HUES6 (cell line): ENCODE measurements at regions not wholly inside any gene's neighbourhood (a gene's known extent, or its start where the extent isn't known, plus 50 kb on each side); places are given as distances from the start of the nearest gene placed in this dataset.

Experiments used
- H3K27ac ChIP-seq: 2 replicates; pipeline ENCODE4 v1.7.0; 2013; ENCODE audit warnings: low read depth, mild to moderate bottlenecking, low read length, inconsistent platforms
- H3K27me3 ChIP-seq: 2 replicates; pipeline ENCODE4 v1.6.1; 2013; ENCODE audit warnings: low read length; ENCODE audit not compliant: control insufficient read depth, insufficient read depth
- H3K36me3 ChIP-seq: 2 replicates; pipeline ENCODE4 v1.6.1; 2013; ENCODE audit warnings: low read length; ENCODE audit not compliant: control insufficient read depth, insufficient read depth
- H3K4me1 ChIP-seq: 2 replicates; pipeline ENCODE4 v1.6.1; 2013; ENCODE audit warnings: low read length; ENCODE audit not compliant: control insufficient read depth, insufficient read depth
- H3K4me3 ChIP-seq: 2 replicates; pipeline ENCODE4 v1.5.1; 2013; ENCODE audit warnings: low read depth, low read length
- H3K9ac ChIP-seq: one replicate; pipeline ENCODE4 v1.6.1; 2013; ENCODE audit warnings: mild to moderate bottlenecking, low read length
- H3K9me3 ChIP-seq: 2 replicates; pipeline ENCODE4 v1.6.1; 2013; ENCODE audit warnings: low read depth, low read length; ENCODE audit not compliant: control insufficient read depth, insufficient read depth

DNA sequence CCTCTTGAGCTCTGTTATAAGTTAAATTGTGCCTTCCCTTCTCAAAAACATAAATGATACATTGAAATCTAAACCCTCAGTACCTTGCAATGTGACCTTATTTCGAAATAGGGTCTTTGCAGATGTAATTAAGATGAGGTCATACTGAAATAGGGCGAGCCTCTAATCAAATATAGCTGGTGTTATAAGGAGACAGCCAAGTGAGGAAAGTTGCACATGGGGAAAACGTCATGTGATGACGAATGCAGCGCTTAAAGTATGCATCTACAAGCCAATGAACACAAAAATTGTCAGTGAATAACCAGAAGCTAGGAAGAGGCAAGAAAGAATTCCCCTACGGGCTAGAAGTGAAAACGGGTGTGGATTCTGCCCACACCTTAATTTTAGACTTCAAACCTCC, 305.2 kb upstream of the FOXG1 start:
- Histone ChIP-seq H3K27ac (no peak overlapping the region), H3K36me3 (no peaks in the 10 kb centered on the region), H3K9ac (no peak overlapping the region), H3K4me3 (no peak overlapping the region), H3K4me1 (no peaks in the 10 kb centered on the region), H3K27me3 (no peaks in the 10 kb centered on the region), H3K9me3 (peaks cover 9% of the 10 kb centered on the region)

DNA sequence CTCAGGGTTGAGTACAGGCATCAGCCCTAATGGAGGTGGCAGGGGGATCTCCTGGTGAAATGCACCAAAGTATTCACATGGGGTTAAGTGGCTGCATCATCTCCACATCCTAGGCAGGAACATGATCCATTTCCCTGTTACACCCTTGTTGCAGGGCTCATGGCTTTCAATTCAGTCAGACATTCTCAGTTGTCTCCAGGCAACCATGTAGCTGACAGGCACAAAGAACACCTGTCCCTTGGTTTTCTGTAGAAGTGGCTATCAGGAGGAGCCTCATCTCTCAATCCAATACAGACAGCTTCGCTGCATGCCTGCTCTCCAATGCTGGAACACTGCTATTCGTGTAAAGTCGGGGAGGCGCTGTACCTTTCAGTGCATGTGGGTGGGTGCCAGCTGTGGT, 299.0 kb upstream of the FOXG1 start:
- Histone ChIP-seq H3K9me3 (peaks cover 12% of the 10 kb centered on the region), H3K27ac (no peak overlapping the region), H3K4me3 (no peak overlapping the region), H3K9ac (no peak overlapping the region), H3K36me3 (no peaks in the 10 kb centered on the region), H3K27me3 (no peaks in the 10 kb centered on the region), H3K4me1 (peaks cover 11% of the 10 kb centered on the region; the same call in 1 of the 2 replicates)

DNA sequence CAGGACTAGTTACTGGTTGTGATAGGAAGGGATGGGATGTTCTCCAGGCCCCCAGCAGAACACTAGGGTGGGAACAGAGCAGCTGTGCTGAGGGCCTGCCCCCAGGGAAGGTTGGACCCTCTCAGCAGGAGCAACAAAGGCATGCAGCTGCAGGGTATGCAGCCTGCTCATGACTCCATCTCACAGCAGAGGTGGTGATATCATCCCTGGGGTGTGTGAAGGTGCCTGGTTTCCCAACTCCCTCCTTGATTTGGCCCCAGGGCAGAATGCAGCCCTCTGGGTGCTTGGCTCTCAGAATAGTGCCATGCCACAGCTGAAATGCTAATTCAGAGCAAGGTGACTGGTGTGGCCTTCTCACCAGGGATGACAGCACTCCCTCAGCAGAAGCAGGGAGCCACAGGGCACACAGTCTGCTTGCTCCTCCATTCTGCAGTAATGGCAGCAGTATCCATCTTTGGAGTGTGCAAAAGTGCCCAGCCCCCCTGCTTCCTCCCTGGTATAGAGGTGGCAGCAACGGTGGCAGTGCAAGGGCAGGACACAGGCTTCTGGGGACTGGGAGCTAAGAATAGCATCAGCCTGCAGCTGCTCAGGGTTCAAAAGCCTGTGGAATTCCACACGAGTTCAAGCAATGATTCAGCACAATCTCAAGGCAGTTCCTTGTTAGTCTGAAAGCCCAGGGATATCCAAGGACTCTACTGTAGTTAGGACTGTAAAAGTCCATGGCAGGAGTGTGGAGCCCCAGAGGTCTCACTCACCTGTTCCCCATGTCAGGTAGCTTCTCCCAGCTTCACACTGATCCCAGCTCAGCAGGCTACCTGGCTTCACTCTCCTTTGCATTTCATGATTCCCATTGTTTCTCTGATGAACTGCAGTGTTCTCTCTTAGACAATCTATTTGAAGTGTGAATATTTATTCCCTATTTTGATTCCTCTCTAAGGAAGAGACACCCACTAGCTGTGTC, 298.1 kb upstream of the FOXG1 start:
- Histone ChIP-seq H3K9me3 (peaks cover 12% of the 10 kb centered on the region), H3K9ac (peak overlapping the region; percentile 46), H3K36me3 (no peaks in the 10 kb centered on the region), H3K4me3 (no peak overlapping the region), H3K4me1 (peaks cover 11% of the 10 kb centered on the region; the same call in 1 of the 2 replicates), H3K27me3 (no peaks in the 10 kb centered on the region), H3K27ac (no peak overlapping the region)

DNA sequence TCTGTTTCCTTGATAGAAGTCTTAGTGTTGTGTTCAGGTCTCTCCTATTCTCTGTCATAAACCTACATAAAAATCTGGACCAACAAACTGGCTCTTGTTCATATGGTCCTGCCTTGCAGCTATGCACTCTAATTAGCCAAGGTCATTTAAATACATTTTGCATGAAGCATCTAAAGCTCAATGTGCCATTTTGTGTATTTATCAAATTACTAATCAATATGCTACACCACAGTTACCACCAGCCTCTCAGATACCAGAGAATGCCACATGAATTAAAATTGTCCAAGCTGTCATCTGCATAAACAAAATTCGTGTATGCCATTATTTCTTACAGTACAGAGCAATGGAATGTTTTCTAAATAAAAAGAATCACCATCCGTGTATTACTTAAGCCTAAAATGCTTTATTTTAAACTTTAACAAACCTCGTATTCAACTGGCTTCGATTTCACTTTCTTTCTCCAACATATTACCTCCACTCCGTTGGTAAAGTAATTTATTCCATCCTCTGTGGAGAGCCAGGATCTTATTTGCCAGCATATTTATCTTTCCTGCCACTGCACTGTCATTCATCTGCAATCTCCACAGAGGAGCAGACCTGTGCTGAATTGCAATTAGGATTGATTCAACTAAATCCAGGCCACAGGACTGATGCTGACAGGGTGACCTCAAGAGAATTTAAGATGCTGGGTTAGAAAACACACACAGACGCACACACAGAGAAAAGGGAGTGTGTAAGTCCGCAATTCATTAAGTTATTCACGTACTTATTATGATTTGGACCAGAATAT, 284.1 kb upstream of the FOXG1 start:
- no peaks in the 10 kb centered on the region for H3K36me3 ChIP-seq
- no peaks in the 10 kb centered on the region for H3K27me3 ChIP-seq
- H3K4me1 ChIP-seq = no peaks in the 10 kb centered on the region
- no peak overlapping the region for H3K9ac ChIP-seq
- H3K9me3 ChIP-seq = no peaks in the 10 kb centered on the region
- H3K27ac ChIP-seq = no peak overlapping the region
- no peak overlapping the region for H3K4me3 ChIP-seq

DNA sequence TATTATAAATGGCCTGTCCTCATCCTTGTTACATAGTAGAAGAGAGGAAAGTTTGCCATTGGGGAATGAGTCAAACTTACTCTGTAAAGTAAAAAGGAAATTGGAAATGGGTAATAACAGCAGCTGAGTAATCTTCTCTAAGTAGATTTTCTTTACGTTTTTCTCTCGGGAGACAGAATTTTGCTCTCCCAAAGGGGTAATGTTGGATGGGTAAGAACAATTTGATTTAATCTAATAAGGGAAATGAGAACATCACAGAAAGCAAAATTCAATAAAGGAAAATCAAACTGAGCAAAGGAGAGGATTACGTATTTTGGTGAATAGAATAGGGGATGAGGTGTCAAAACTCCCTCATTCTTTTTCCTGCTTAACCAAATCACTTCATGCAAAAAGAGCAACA, 283.1 kb upstream of the FOXG1 start:
- no peaks in the 10 kb centered on the region for H3K9me3 ChIP-seq
- H3K4me1 ChIP-seq = no peaks in the 10 kb centered on the region
- H3K27ac ChIP-seq = no peak overlapping the region
- H3K4me3 ChIP-seq = no peak overlapping the region
- no peaks in the 10 kb centered on the region for H3K27me3 ChIP-seq
- no peak overlapping the region for H3K9ac ChIP-seq
- H3K36me3 ChIP-seq = no peaks in the 10 kb centered on the region

DNA sequence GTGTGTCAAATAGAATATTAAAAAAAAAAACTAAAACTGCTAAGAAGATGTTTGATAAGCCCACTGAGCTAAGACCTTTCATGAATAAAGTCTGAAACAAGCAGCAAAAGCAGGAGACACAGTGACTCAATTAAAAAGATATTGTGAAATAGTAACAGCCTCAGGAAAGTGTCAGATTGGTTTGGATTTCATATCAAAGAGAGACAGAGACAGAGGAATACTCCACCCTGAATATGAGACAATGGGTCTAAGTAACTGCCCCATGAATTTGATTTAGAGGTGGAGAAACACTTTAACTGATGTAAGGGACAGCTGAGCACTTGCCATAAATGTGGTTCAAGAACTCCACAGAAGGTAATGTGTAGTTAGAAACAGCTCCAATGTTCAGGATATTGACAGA, 277.9 kb upstream of the FOXG1 start:
- Histone ChIP-seq H3K27ac (no peak overlapping the region), H3K27me3 (no peaks in the 10 kb centered on the region), H3K9ac (no peak overlapping the region), H3K36me3 (no peaks in the 10 kb centered on the region), H3K4me3 (no peak overlapping the region), H3K4me1 (no peaks in the 10 kb centered on the region), H3K9me3 (no peaks in the 10 kb centered on the region)

DNA sequence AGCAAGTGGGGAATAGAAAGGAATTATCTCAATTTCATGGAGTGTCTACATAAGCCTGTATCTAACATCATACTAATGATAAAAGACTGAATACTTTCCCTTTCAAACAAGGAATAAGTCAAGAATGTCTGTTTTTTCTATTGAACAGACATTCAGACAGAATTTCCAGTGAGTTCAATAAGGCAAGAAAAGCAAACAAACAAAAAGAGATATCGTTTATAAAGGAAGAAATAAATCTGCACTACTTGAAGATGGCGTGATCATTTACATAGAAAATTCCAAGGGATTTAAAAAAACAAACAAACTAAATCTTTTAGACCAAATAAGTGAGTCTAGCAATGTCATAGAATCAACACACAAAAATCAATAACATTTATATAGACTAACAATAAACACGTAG, 273.1 kb upstream of the FOXG1 start:
- H3K36me3 ChIP-seq = no peaks in the 10 kb centered on the region
- no peak overlapping the region for H3K27ac ChIP-seq
- H3K4me1 ChIP-seq = no peaks in the 10 kb centered on the region
- no peaks in the 10 kb centered on the region for H3K9me3 ChIP-seq
- no peak overlapping the region for H3K4me3 ChIP-seq
- no peak overlapping the region for H3K9ac ChIP-seq
- H3K27me3 ChIP-seq = no peaks in the 10 kb centered on the region

DNA sequence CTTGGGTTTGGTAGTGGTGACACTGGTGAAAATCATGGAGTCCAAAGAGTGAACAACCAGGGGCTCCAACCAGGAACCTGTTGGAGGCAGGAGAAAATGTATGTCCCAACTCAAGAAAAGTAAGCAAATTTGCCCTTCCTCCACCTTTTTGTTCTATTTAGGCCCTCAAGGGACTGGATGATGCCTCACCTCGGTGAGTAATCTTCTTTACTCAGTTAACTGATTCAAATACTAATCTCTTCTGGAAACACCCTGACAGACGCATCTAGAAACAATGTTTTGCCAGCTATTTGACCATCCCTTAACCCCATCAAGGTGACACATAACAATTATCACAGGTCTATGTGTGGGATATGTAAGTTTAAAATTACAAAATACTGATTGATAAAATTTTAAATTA, 272.4 kb upstream of the FOXG1 start:
- no peak overlapping the region for H3K27ac ChIP-seq
- no peak overlapping the region for H3K9ac ChIP-seq
- no peaks in the 10 kb centered on the region for H3K9me3 ChIP-seq
- no peaks in the 10 kb centered on the region for H3K4me1 ChIP-seq
- no peaks in the 10 kb centered on the region for H3K27me3 ChIP-seq
- H3K36me3 ChIP-seq = no peaks in the 10 kb centered on the region
- no peak overlapping the region for H3K4me3 ChIP-seq

DNA sequence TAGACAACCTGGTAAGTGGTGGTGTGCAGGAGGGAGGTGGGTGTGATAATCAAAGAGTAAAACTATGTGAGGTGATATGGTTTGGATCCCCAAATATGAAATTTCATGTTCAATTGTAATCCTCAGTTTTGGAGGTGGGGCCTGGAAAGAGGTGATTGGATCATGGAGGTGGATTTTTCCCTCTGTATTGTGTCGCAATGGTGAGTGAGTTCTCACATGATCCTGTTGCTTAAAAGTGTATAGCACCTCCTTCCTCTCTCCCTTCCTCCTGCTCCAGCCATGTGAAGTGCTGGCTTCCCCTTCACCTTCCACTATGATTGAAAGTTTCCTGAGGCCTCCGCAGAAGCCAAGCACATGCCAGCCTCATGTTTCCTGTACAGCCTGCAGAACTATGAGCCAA, 270.2 kb upstream of the FOXG1 start:
- Histone ChIP-seq H3K27ac (no peak overlapping the region), H3K9ac (no peak overlapping the region), H3K36me3 (no peaks in the 10 kb centered on the region), H3K4me3 (no peak overlapping the region), H3K4me1 (no peaks in the 10 kb centered on the region), H3K27me3 (no peaks in the 10 kb centered on the region), H3K9me3 (no peaks in the 10 kb centered on the region)

DNA sequence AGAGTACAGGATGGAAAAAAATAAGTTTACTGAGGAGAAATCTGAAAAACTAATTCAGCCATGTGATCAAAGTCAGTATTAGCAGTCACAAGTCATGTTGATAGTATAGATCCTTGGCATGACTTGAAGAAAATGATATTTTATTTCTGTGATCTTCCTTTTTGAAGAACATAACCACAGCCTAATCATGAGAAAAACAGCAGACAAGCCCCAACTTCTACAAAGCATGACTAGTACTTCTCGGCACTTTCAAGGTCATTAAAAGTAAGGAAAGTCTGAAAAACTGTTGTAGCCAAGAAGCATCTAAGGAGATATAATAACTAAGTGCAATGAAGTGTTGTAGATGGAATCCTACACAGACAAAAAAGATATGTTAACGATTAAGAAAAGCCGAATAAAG, 264.1 kb upstream of the FOXG1 start:
- H3K4me3 ChIP-seq = no peak overlapping the region
- H3K9ac ChIP-seq = no peak overlapping the region
- no peaks in the 10 kb centered on the region for H3K27me3 ChIP-seq
- H3K36me3 ChIP-seq = no peaks in the 10 kb centered on the region
- no peak overlapping the region for H3K27ac ChIP-seq
- no peaks in the 10 kb centered on the region for H3K4me1 ChIP-seq
- H3K9me3 ChIP-seq = no peaks in the 10 kb centered on the region

DNA sequence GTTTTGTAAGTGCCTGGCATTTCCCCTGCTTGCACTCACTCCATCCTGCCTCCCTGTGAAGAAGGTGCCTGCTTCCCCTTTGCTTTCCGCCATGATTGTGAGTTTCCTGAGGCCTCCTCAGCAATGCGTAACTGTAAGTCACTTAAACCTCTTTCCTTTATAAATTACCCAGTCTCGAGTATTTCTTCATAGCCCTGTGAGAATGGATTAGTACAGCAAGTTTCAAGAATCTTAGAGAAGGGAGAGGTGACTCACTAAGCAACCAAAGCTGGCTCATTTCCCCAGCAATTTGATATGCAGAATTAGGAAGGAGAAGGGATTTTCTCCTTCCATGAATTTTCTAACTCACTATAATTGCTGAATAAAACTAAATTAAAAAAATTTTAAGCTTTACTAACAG, 251.0 kb upstream of the FOXG1 start:
- Histone ChIP-seq H3K9me3 (0 out of 2 replicates have a peak, but pooled peaks cover 2% of the 10 kb centered on the region), H3K27ac (no peak overlapping the region), H3K4me3 (no peak overlapping the region), H3K36me3 (no peaks in the 10 kb centered on the region), H3K27me3 (no peaks in the 10 kb centered on the region), H3K4me1 (no peaks in the 10 kb centered on the region), H3K9ac (no peak overlapping the region)
